C4-2B (cell line): ENCODE measurements at regions not wholly inside any gene's neighbourhood (a gene's known extent, or its start where the extent isn't known, plus 50 kb on each side); places are given as distances from the start of the nearest gene placed in this dataset.

Source experiments
- H3K27ac ChIP-seq: fragments of 450-650 bp; 2 replicates; pipeline ENCODE4 v1.5.1; 2017
- ZFX ChIP-seq: fragments of 450-650 bp; IDR thresholded peaks from 2 replicates; pipeline ENCODE4 v1.6.1; 2017
- TF ChIP-seq, protein P1 (sequence below): fragments of 450-650 bp; conservative IDR thresholded peaks from 2 replicates; pipeline ENCODE4 v1.5.1; 2017; ENCODE audit warnings: mild to moderate bottlenecking

GRCh38 chr5:138663561-138663960, 88.4 kb upstream of the HSPA9 start:
- no peak overlapping the region for H3K27ac ChIP-seq

DNA sequence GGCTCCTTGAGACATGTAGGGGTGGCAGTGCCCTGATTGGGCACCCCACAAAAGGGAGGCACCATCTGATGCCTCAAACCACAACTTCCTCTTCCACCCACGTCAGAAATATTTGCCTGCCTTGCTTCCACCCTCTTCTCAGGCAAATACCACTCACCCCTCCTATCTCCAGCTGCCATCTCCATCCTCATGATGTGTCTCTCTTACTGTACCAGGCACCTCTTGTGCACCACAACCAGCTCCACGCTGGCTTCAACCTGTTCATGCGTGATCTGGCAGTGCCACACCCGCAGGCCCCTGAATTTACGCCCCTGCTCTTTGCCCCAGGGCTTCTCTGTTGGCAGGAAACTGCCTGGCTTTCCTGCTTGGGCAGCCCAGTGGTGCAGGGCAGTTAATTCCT, 87.8 kb upstream of the HSPA9 start:
- no peak for TF ChIP-seq ZFX
- TF ChIP-seq, protein P1, sequence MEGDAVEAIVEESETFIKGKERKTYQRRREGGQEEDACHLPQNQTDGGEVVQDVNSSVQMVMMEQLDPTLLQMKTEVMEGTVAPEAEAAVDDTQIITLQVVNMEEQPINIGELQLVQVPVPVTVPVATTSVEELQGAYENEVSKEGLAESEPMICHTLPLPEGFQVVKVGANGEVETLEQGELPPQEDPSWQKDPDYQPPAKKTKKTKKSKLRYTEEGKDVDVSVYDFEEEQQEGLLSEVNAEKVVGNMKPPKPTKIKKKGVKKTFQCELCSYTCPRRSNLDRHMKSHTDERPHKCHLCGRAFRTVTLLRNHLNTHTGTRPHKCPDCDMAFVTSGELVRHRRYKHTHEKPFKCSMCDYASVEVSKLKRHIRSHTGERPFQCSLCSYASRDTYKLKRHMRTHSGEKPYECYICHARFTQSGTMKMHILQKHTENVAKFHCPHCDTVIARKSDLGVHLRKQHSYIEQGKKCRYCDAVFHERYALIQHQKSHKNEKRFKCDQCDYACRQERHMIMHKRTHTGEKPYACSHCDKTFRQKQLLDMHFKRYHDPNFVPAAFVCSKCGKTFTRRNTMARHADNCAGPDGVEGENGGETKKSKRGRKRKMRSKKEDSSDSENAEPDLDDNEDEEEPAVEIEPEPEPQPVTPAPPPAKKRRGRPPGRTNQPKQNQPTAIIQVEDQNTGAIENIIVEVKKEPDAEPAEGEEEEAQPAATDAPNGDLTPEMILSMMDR, result no peak
- no peak overlapping the region for H3K27ac ChIP-seq

More at GRCh38 chr5:138663561-138663960, 88.4 kb upstream of the HSPA9 start:
- no peak for TF ChIP-seq ZFX
- TF ChIP-seq, protein P1, result no peak

- no peak for TF ChIP-seq ZFX
- TF ChIP-seq, protein P1, result no peak
- H3K27ac ChIP-seq, result no peak overlapping the region
Observed at GRCh38 chr5:138662599-138662998, 87.4 kb upstream of the HSPA9 start.

DNA sequence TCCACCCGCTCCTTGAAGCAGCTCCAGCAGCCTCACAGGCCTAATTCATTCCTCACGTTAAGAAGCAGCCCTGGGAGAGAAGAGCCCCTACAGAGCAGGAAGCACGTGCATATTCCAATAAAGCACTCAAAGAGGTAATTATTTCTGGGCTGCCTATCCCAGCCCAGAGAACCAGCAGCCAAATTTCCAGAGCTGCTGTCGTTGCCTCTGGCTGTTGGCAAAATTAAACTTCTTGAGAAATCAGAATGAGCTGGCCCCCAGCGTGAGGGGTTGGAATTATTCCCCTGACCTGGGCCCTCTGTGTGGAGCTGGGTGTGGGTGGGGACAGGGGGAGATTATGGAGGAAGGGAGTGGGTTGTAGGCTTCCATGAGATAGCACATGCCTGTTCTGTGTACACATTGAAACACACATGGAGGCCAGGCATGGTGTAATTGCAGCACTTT, 86.8 kb upstream of the HSPA9 start:
- TF ChIP-seq ZFX, result no peak
- TF ChIP-seq, protein P1, result no peak
- H3K27ac ChIP-seq, result no peak overlapping the region

GRCh38 chr5:138661291-138661960, 86.2 kb upstream of the HSPA9 start:
- no peak overlapping the region for H3K27ac ChIP-seq
- TF ChIP-seq, protein P1, result no peak
- TF ChIP-seq ZFX, result no peak

GRCh38 chr5:138660051-138660572, 84.9 kb upstream of the HSPA9 start:
- TF ChIP-seq ZFX, result no peak
- TF ChIP-seq, protein P1, result no peak
- no peak overlapping the region for H3K27ac ChIP-seq

DNA sequence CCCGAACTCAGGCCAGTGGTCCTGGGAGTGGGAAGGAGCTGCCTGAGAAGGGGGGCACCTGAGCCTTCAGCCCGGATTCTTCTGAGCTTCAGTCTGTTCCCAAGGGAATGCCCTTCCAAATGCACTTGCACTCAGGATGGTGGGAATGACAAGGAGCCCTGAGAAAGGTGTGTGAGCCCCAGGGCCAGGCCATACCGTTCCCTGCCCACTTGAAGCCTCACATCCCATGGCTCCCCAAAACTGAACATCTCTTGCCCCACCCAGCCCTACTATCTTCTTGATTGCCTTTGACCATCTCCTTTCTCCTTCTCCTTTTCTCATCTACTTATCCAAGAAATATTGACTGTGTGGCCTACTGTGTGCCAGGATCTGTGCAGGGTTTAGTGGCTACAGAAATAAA, 84.4 kb upstream of the HSPA9 start:
- no peak for TF ChIP-seq ZFX

DNA sequence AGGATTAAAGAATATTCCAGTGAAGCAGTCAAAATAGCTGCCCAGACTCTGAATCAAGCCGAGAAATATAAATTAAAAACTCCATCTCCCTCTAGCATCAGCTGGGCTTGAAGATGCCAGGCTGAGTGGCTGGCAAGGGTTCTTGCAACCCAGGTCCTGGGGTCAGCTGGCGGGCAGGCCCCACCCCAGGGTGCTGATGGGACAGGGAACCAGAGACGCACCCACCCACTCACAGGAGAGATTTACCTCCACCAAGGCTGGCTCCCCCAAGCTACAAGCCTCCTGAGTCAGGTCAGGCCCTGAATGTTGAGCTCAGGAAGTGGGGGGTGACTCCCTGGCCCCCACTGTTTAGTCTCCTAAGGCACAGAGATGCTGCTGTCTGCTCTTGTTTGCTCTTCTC, 83.9 kb upstream of the HSPA9 start:
- no peak for TF ChIP-seq ZFX
- TF ChIP-seq, protein P1, result no peak
- no peak overlapping the region for H3K27ac ChIP-seq

More for the DNA sequence above, 84.4 kb upstream of the HSPA9 start:
- H3K27ac ChIP-seq, result no peak overlapping the region
